DMS53 treated with DMSO at 0.1 percent for 48 hours (cell line): ENCODE measurements at regions not wholly inside any gene's neighbourhood (a gene's known extent, or its start where the extent isn't known, plus 50 kb on each side); places are given as distances from the start of the nearest gene placed in this dataset.
"Not testable (repeated sequence)": the region's sequence is repeated elsewhere in the genome, so short reads cannot be mapped to it uniquely, and the experiment has no call there.

Source experiments
- DNase-seq: peaks from one replicate; lab custom pipeline; 2025; ENCODE audit not compliant: unreplicated experiment; lab: John Stamatoyannopoulos, UW

GRCh38 chr11:27244900-27245299 is 118.1 kb downstream of the CCDC34 start:
- DNase-seq = no peak

GRCh38 chr11:27242591-27242990 is 120.4 kb downstream of the CCDC34 start:
- no peak for DNase-seq

- no peak for DNase-seq
Measured at GRCh38 chr11:27241311-27242122, 121.5 kb downstream of the CCDC34 start.

GRCh38 chr11:27239305-27239942 is 123.6 kb downstream of the CCDC34 start:
- no peak for DNase-seq

GRCh38 chr11:27238811-27239210 is 124.2 kb downstream of the CCDC34 start:
- DNase-seq = no peak

GRCh38 chr11:27237643-27238042 is 125.4 kb downstream of the CCDC34 start:
- no peak for DNase-seq

GRCh38 chr11:27234961-27235360 is 128.1 kb downstream of the CCDC34 start:
- no peak for DNase-seq

GRCh38 chr11:27234043-27234668 is 128.9 kb downstream of the CCDC34 start:
- DNase-seq = no peak

- DNase-seq = no peak
Measured at GRCh38 chr11:27233654-27234042, 129.4 kb downstream of the CCDC34 start.

- no peak for DNase-seq
Measured at GRCh38 chr11:27231530-27231929, 131.5 kb downstream of the CCDC34 start.

- DNase-seq = no peak
Measured at GRCh38 chr11:27230192-27230572, 132.8 kb downstream of the CCDC34 start.

- no peak for DNase-seq
Measured at GRCh38 chr11:27229511-27230191, 133.4 kb downstream of the CCDC34 start.

- no peak for DNase-seq
Measured at GRCh38 chr11:27228906-27229290, 134.1 kb downstream of the CCDC34 start.

- no peak for DNase-seq
Measured at GRCh38 chr11:27228232-27228905, 134.6 kb downstream of the CCDC34 start.

GRCh38 chr11:27227736-27228135 is 135.3 kb downstream of the CCDC34 start:
- no peak for DNase-seq

- DNase-seq = not testable (repeated sequence)
Measured at GRCh38 chr11:27219487-27220039, 143.5 kb downstream of the CCDC34 start.

- peak; percentile 35 for DNase-seq
Measured at GRCh38 chr11:27218421-27219038, 144.5 kb downstream of the CCDC34 start.

- DNase-seq = no peak
Measured at GRCh38 chr11:27217948-27218420, 145.0 kb downstream of the CCDC34 start.

GRCh38 chr11:27217496-27217895 is 145.5 kb downstream of the CCDC34 start:
- DNase-seq = no peak
